ENCODE measurements at regions not wholly inside any gene's neighbourhood (a gene's known extent, or its start where the extent isn't known, plus 50 kb on each side); places are given as distances from the start of the nearest gene placed in this dataset.

- ATAC-seq (no peak), DNase-seq (no peak)
- no peak overlapping the region for H3K4me3 ChIP-seq
- H3K36me3 ChIP-seq, result no peaks in the 10 kb centered on the region
- no peaks in the 10 kb centered on the region for H3K27me3 ChIP-seq
- peaks cover 0 to 19% (median 5%) of the 10 kb centered on the region in 3 donors for H3K9me3 ChIP-seq
- intact Hi-C loops (cut with DNase I; ENCODE audit: low total_unique reads) (no loop called here), in situ Hi-C loops (cut with MboI; ENCODE audit: low sequenced_read_pairs in 4 of 4) (no loop called here)
- H3K4me1 ChIP-seq, result no peaks in the 10 kb centered on the region
- TF ChIP-seq CTCF (IDR thresholded peaks at IDR 0.05 in 4 of 5, conservative IDR thresholded peaks at IDR 0.05 in 1 of 5) (no peak), POLR2A (IDR thresholded peaks at IDR 0.05) (no peak)
- H3K27ac ChIP-seq, result no peak overlapping the region
Observed at GRCh38 chr19:27580906-27581305, 1632.0 kb downstream of the UQCRFS1 start.

Measured in gastrocnemius medialis (tissue), 4 donors.